Mammary epithelial cell (primary cell): ENCODE measurements at regions not wholly inside any gene's neighbourhood (a gene's known extent, or its start where the extent isn't known, plus 50 kb on each side); places are given as distances from the start of the nearest gene placed in this dataset.

Source experiments
- EZH2 ChIP-seq: IDR thresholded peaks from 2 replicates; pipeline ENCODE4 v1.6.1; 2012; ENCODE audit warnings: low read length, inconsistent platforms, borderline replicate concordance
- TF ChIP-seq, protein P1 (sequence below), 2 donors: IDR thresholded peaks in 1 of 2; conservative IDR thresholded peaks in 1 of 2; 2 replicates each; pipeline ENCODE4 v1.5.1; 2011 to 2012; ENCODE audit warnings: inconsistent platforms in 2 of 2, low read length in 2 of 2, mild to moderate bottlenecking in 2 of 2, control low read depth in 1 of 2, low read depth in 1 of 2; ENCODE audit not compliant: insufficient read depth in 1 of 2; ENCODE audit errors: extremely low read depth in 1 of 2

DNA sequence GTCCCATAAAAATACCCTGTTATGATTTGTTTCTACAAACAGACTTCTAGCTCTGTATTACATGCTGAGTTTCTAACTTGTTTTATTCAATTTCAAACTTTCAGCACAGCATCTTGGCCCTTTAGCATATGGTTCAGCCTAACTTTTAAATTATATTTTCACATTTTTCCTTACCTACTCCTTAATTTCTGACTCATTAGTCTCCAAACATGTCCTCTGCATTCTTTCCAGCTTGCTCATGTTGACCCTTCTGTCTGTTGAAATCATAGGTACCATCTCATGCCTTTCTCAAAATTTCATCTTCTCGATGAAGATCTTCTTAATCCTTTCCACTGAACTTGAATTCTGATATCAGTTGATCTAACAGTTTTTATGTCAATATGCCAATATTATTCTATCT lies 200.9 kb upstream of the RIOK2 start:
- TF ChIP-seq, protein P1, sequence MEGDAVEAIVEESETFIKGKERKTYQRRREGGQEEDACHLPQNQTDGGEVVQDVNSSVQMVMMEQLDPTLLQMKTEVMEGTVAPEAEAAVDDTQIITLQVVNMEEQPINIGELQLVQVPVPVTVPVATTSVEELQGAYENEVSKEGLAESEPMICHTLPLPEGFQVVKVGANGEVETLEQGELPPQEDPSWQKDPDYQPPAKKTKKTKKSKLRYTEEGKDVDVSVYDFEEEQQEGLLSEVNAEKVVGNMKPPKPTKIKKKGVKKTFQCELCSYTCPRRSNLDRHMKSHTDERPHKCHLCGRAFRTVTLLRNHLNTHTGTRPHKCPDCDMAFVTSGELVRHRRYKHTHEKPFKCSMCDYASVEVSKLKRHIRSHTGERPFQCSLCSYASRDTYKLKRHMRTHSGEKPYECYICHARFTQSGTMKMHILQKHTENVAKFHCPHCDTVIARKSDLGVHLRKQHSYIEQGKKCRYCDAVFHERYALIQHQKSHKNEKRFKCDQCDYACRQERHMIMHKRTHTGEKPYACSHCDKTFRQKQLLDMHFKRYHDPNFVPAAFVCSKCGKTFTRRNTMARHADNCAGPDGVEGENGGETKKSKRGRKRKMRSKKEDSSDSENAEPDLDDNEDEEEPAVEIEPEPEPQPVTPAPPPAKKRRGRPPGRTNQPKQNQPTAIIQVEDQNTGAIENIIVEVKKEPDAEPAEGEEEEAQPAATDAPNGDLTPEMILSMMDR (conservative IDR thresholded peaks at IDR 0.05 in 1 of 2, IDR thresholded peaks at IDR 0.05 in 1 of 2; ENCODE audit: extremely low read depth in 1 of 2, insufficient read depth in 1 of 2, low read depth in 1 of 2, low read length in 2 of 2): no peak
- TF ChIP-seq EZH2: no peak
